GM06990 (cell line): ENCODE measurements at regions not wholly inside any gene's neighbourhood (a gene's known extent, or its start where the extent isn't known, plus 50 kb on each side); places are given as distances from the start of the nearest gene placed in this dataset.

Experiments
- DNase-seq: peaks from one replicate; pipeline ENCODE4 v3.0.0-alpha.2; 2011; ENCODE audit not compliant: insufficient read length; ENCODE audit errors: extremely low read depth
- H3K27me3 ChIP-seq: replicated peaks from 2 replicates; pipeline ENCODE4 v1.6.0; 2011; ENCODE audit warnings: low read length; ENCODE audit not compliant: control insufficient read depth, insufficient read depth
- H3K36me3 ChIP-seq: 2 replicates; pipeline ENCODE4 v1.5.1; 2011; ENCODE audit warnings: low read length; ENCODE audit not compliant: control insufficient read depth, insufficient read depth
- H3K4me3 ChIP-seq: replicated peaks from 2 replicates; pipeline ENCODE4 v1.5.1; 2011; ENCODE audit warnings: low read depth, mild to moderate bottlenecking, control low read depth, low read length
- TF ChIP-seq, protein P1 (sequence below): IDR thresholded peaks from 2 replicates; pipeline ENCODE4 v1.5.1; 2011; ENCODE audit warnings: low read length, control low read depth, mild to moderate bottlenecking, inconsistent platforms; ENCODE audit not compliant: insufficient read depth, poor library complexity, severe bottlenecking

DNA sequence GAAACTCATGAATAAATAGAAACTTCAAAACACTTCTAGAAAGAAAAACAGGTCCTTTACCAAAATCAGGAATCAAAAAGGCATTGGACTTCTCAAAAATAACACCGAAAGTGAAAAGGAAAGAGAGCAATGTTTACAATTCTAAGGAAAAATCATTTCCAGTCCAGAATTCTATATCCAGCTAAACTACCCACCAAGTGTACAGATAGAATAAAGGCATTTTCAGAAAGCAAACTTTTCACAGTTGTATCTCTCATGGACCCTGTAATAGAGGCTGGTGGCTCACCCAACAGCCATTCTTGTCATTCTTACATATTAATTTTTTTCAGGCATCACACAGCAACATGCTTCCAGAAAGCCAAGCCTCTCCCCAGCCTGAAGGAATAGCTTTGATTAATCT lies 63.7 kb downstream of the FOXD1 start:
- Histone ChIP-seq H3K4me3 (no peak overlapping the region), H3K27me3 (no peaks in the 10 kb centered on the region; the same call in 1 of the 2 replicates), H3K36me3 (no peaks in the 10 kb centered on the region)
- no peak for DNase-seq
- TF ChIP-seq, protein P1, sequence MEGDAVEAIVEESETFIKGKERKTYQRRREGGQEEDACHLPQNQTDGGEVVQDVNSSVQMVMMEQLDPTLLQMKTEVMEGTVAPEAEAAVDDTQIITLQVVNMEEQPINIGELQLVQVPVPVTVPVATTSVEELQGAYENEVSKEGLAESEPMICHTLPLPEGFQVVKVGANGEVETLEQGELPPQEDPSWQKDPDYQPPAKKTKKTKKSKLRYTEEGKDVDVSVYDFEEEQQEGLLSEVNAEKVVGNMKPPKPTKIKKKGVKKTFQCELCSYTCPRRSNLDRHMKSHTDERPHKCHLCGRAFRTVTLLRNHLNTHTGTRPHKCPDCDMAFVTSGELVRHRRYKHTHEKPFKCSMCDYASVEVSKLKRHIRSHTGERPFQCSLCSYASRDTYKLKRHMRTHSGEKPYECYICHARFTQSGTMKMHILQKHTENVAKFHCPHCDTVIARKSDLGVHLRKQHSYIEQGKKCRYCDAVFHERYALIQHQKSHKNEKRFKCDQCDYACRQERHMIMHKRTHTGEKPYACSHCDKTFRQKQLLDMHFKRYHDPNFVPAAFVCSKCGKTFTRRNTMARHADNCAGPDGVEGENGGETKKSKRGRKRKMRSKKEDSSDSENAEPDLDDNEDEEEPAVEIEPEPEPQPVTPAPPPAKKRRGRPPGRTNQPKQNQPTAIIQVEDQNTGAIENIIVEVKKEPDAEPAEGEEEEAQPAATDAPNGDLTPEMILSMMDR = no peak

DNA sequence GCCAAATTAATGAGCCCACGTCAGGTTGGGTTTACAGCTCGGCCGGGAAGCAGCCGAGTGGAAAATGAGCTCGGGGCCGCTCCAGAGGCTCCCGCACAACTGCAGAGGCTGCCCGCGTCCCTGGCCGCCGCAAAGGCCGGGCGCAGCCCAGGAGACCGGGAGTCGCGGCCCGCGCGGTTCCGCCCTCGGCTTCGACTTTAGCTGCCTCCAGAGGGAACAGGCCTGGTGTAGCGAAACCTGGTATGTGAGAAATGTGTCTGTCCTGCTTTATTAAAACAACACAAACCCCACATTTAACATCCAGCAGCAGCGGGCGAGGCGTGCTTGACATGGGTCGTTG lies 66.2 kb downstream of the FOXD1 start:
- TF ChIP-seq, protein P1 = no peak
- Histone ChIP-seq H3K36me3 (no peaks in the 10 kb centered on the region), H3K4me3 (no peak overlapping the region), H3K27me3 (no peaks in the 10 kb centered on the region; the same call in 1 of the 2 replicates)
- no peak for DNase-seq

DNA sequence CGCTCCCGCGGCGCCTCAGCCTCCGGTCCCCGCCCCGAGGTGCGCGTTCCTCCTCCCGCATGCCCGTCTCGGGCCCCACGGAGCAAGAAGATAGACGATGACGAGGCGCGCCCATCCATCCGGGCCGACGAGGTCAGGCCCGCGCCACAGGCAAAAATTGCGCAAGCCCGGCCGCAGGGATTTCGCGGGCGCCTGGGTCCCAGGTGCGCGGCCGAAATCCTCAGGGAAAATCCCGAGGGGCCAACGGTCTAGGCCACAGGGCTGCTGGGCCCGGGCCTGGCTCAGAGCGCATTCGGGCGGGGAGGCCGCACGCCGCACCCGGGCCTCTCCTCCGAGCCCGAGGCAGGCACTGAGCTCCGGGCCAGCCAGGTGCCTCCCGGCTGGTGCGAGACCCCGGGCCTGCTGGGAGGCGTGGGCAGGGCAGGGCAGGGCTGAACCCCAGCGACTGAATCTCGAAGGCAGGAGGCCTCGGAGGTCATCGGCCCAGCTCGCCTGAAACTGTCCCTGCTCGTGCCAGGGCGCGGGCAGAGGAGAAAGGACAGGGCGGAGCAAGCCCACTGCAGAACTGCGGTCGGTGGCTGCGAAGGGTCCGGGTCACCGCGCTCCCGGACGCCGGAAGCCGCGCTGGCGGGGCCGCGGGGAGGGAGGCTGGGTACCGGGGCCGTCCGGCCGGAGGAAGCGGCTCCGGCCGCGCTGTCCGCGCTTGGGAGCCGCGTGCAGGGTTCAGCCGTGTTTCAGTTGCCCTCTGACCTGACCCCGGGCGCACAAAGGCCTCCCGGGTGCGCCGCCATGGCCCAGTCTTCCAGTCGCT lies 66.8 kb downstream of the FOXD1 start:
- TF ChIP-seq, protein P1 = no peak
- H3K27me3 ChIP-seq = no peaks in the 10 kb centered on the region; the same call in 1 of the 2 replicates
- no peak for DNase-seq
- H3K4me3 ChIP-seq = no peak overlapping the region
- H3K36me3 ChIP-seq = no peaks in the 10 kb centered on the region

DNA sequence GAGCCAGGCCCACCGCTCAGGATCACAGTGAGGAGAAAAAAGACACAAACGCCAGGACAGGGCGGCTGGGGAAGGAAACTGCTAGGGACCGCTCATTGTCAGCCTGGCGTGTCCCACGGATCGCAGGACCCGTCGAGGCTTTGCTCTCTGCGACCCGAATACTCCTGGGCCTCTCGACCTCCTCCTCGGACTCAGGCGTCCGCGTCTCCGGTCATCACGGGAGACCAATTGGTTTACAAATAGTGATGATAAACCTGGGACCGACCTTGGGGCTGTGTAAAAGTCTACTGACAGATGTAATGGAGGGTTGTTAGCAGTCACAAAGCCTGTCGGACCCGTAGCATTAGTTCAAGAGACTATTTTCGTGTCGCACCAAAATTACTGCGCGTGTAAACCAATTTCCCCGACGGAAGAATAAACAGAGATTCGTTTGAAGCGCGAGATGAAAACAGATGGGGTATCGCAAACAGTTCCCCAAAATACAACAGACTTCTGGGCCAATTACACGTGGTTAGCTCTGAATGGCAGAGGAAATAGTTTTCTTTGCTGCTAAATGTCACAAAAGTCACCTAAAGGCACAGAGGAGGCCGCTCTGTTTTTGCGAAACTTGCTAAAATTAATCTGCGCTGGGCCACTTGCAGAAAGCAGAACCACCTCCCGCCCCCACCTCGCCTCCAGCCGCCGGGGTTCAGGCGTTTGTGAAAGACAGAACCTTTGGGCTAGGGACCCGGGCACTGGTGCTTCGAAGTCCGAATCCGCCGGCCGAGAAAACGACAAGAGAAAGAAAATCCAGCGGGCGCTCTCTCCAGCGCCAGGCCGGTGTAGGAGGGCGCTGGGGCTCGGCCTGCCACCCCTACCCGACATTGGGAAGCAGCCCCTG lies 67.6 kb downstream of the FOXD1 start:
- TF ChIP-seq, protein P1 = no peak
- no peaks in the 10 kb centered on the region; the same call in 1 of the 2 replicates for H3K27me3 ChIP-seq
- no peak overlapping the region for H3K4me3 ChIP-seq
- H3K36me3 ChIP-seq = no peaks in the 10 kb centered on the region
- DNase-seq = no peak

DNA sequence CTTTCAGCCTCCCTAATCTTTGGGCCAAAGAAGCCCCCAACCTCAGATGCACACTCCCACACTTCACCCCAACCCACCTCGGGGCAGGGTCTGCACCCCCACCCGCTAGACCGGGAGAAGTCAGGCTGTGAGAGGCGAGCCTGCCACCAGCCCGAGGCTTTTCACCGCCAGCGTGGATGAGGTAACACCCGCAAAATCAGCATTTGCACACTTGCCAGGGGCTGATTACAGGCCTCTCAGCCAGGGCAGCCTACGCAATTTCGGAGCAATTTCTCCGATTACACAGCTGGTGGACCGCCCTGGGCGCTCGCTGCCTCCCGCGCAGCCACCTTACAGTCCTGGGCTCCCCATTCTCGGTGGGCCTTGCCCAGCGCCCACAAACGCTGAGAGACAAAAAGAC lies 68.5 kb downstream of the FOXD1 start:
- TF ChIP-seq, protein P1 = no peak
- no peak for DNase-seq
- no peaks in the 10 kb centered on the region; the same call in 1 of the 2 replicates for H3K27me3 ChIP-seq
- H3K36me3 ChIP-seq = no peaks in the 10 kb centered on the region
- no peak overlapping the region for H3K4me3 ChIP-seq
